Esophagus muscularis mucosa (tissue), 4 donors: ENCODE measurements at regions not wholly inside any gene's neighbourhood (a gene's known extent, or its start where the extent isn't known, plus 50 kb on each side); places are given as distances from the start of the nearest gene placed in this dataset.

Experiments used
- DNase-seq: peaks from one replicate; pipeline ENCODE4 v3.0.0-alpha.2; 2017; ENCODE audit errors: extremely low spot score
- H3K27ac ChIP-seq, 4 donors: fragments of 200-600 bp; sonication (generic); replicated peaks in 1 of 4; 1 replicate in 3 of 4; 2 replicates in 1 of 4; pipeline ENCODE4 v1.5.1; 2016 to 2019; ENCODE audit warnings: mild to moderate bottlenecking in 1 of 4
- H3K27me3 ChIP-seq, 4 donors: fragments of 200-600 bp; sonication (generic); one replicate each; pipeline versions ENCODE4 v1.5.1 to v1.6.0; 2016 to 2019
- H3K36me3 ChIP-seq, 4 donors: fragments of 200-600 bp; sonication (generic); one replicate each; pipeline ENCODE4 v1.5.1; 2016 to 2019
- H3K4me1 ChIP-seq, 4 donors: fragments of 200-600 bp; sonication (generic); one replicate each; pipeline ENCODE4 v1.5.1; 2016 to 2019
- H3K4me3 ChIP-seq, 4 donors: fragments of 200-600 bp; sonication (generic); 1 replicate in 2 of 4; 2 replicates in 2 of 4; pipeline ENCODE4 v1.5.1; 2016 to 2019; ENCODE audit warnings: mild to moderate bottlenecking in 4 of 4, moderate library complexity in 1 of 4
- H3K9me3 ChIP-seq, 4 donors: fragments of 200-600 bp; sonication (generic); 1 replicate in 3 of 4; 2 replicates in 1 of 4; pipeline ENCODE4 v1.5.1; 2016 to 2019
- CTCF ChIP-seq, 3 experiments: fragments of 200-600 bp in 2 of 3; fragments of 450-650 bp in 1 of 3; sonication (generic) in 2 of 3; IDR thresholded peaks; one replicate each; pipeline ENCODE4 v1.5.1; 2017 to 2019; ENCODE audit warnings: antibody characterized with exemption in 3 of 3, mild to moderate bottlenecking in 2 of 3, moderate library complexity in 1 of 3
- EP300 ChIP-seq: sonication (generic); formaldehyde crosslinking; IDR thresholded peaks from one replicate; pipeline ENCODE4 v1.6.1; 2017; ENCODE audit warnings: antibody characterized with exemption
- POLR2A ChIP-seq: fragments of 450-650 bp; IDR thresholded peaks from one replicate; pipeline ENCODE4 v1.6.1; 2017; ENCODE audit warnings: antibody characterized with exemption, moderate library complexity, mild to moderate bottlenecking, low read depth
- POLR2AphosphoS5 ChIP-seq, 2 donors: sonication (generic); formaldehyde crosslinking; IDR thresholded peaks; one replicate each; pipeline ENCODE4 v1.6.1; 2017; ENCODE audit warnings: antibody characterized with exemption in 2 of 2
- WGBS: methylation state at CpG from one replicate; pipeline ENCODE4 v1.1.5; 2018; 5-methylcytosine and 5-hydroxymethylcytosine counted together
- intact Hi-C: fragments of 100-400 bp; cut with DNase I; formaldehyde crosslinking; loops from one replicate; pipeline ENCODE4 v1.15.1; 2023

- WGBS = 86% methylated on average over 4 of the region's 4 CpGs
- H3K27ac ChIP-seq = no peak overlapping the region
- no peaks in the 10 kb centered on the region for H3K36me3 ChIP-seq
- no peaks in the 10 kb centered on the region for H3K9me3 ChIP-seq
- TF ChIP-seq POLR2AphosphoS5 (IDR thresholded peaks at IDR 0.05) (no peak), POLR2A (no peak), EP300 (no peak), CTCF (IDR thresholded peaks at IDR 0.05) (no peak)
- no peaks in the 10 kb centered on the region for H3K27me3 ChIP-seq
- no peak overlapping the region for H3K4me3 ChIP-seq
- intact Hi-C loops = no loop called here
- H3K4me1 ChIP-seq = no peaks in the 10 kb centered on the region
- DNase-seq = no peak
Observed at GRCh38 chr5:93236807-93237421, 344.1 kb downstream of the NR2F1-AS1 start.

- intact Hi-C loops = no loop called here
- H3K27me3 ChIP-seq = no peaks in the 10 kb centered on the region
- H3K9me3 ChIP-seq = no peaks in the 10 kb centered on the region
- H3K4me1 ChIP-seq = no peaks in the 10 kb centered on the region
- DNase-seq = no peak
- H3K36me3 ChIP-seq = no peaks in the 10 kb centered on the region
- TF ChIP-seq POLR2AphosphoS5 (IDR thresholded peaks at IDR 0.05) (no peak), POLR2A (no peak), CTCF (IDR thresholded peaks at IDR 0.05) (no peak)
- no peak overlapping the region for H3K4me3 ChIP-seq
- H3K27ac ChIP-seq = no peak overlapping the region
- 97% methylated on average over 1 of the region's 1 CpG for WGBS
Observed at GRCh38 chr5:93235761-93236160, 345.3 kb downstream of the NR2F1-AS1 start.

- intact Hi-C loops = no loop called here
- Histone ChIP-seq H3K27me3 (no peaks in the 10 kb centered on the region), H3K36me3 (no peaks in the 10 kb centered on the region), H3K4me3 (no peak overlapping the region), H3K27ac (no peak overlapping the region), H3K9me3 (no peaks in the 10 kb centered on the region), H3K4me1 (no peaks in the 10 kb centered on the region)
- 76% methylated on average over 1 of the region's 1 CpG for WGBS
- no peak for DNase-seq
- TF ChIP-seq POLR2A (no peak), POLR2AphosphoS5 (IDR thresholded peaks at IDR 0.05) (no peak), CTCF (IDR thresholded peaks at IDR 0.05) (no peak), EP300 (no peak)
Observed at GRCh38 chr5:93226202-93226735, 354.8 kb downstream of the NR2F1-AS1 start.

GRCh38 chr5:93225748-93226147, 355.3 kb downstream of the NR2F1-AS1 start:
- no peak for TF ChIP-seq POLR2AphosphoS5 (IDR thresholded peaks at IDR 0.05)
- TF ChIP-seq EP300 = no peak
- no peak for TF ChIP-seq CTCF (IDR thresholded peaks at IDR 0.05)
- no peak for TF ChIP-seq POLR2A
- no peaks in the 10 kb centered on the region for H3K36me3 ChIP-seq
- no peak for DNase-seq
- no peak overlapping the region for H3K4me3 ChIP-seq
- H3K27ac ChIP-seq = no peak overlapping the region
- no peaks in the 10 kb centered on the region for H3K27me3 ChIP-seq
- no peaks in the 10 kb centered on the region for H3K9me3 ChIP-seq
- 63% methylated on average over 1 of the region's 1 CpG for WGBS
- H3K4me1 ChIP-seq = no peaks in the 10 kb centered on the region
- intact Hi-C loops = no loop called here

GRCh38 chr5:93224624-93225023, 356.4 kb downstream of the NR2F1-AS1 start:
- Histone ChIP-seq H3K9me3 (no peaks in the 10 kb centered on the region), H3K4me1 (no peaks in the 10 kb centered on the region), H3K27ac (no peak overlapping the region), H3K36me3 (no peaks in the 10 kb centered on the region), H3K27me3 (no peaks in the 10 kb centered on the region), H3K4me3 (no peak overlapping the region)
- 100% methylated on average over 4 of the region's 4 CpGs for WGBS
- no peak for DNase-seq
- TF ChIP-seq EP300 = no peak
- no peak for TF ChIP-seq CTCF (IDR thresholded peaks at IDR 0.05)
- no peak for TF ChIP-seq POLR2A
- no peak for TF ChIP-seq POLR2AphosphoS5 (IDR thresholded peaks at IDR 0.05)
- intact Hi-C loops = no loop called here
